ENCODE measurements at regions not wholly inside any gene's neighbourhood (a gene's known extent, or its start where the extent isn't known, plus 50 kb on each side); places are given as distances from the start of the nearest gene placed in this dataset.

GRCh38 chr2:12192762-12193161 lies 446.3 kb downstream of the LPIN1 start:
- no peak for DNase-seq (ENCODE audit: extremely low read depth in 1 of 2, low read depth in 1 of 2)

- DNase-seq (ENCODE audit: extremely low read depth in 1 of 2, low read depth in 1 of 2) = no peak
These were observed 448.5 kb downstream of the LPIN1 start for GRCh38 chr2:12194968-12195367.

GRCh38 chr2:12196495-12196894 lies 450.1 kb downstream of the LPIN1 start:
- DNase-seq (ENCODE audit: extremely low read depth in 1 of 2, low read depth in 1 of 2) = no peak

- no peak for DNase-seq (ENCODE audit: extremely low read depth in 1 of 2, low read depth in 1 of 2)
These were observed 450.7 kb downstream of the LPIN1 start for GRCh38 chr2:12197133-12197532.

GRCh38 chr2:12199491-12200211 lies 453.2 kb downstream of the LPIN1 start:
- DNase-seq (ENCODE audit: extremely low read depth in 1 of 2, low read depth in 1 of 2) = no peak

GRCh38 chr2:12201369-12201768 lies 454.9 kb downstream of the LPIN1 start:
- DNase-seq (ENCODE audit: extremely low read depth in 1 of 2, low read depth in 1 of 2) = no peak

GRCh38 chr2:12202313-12203075 lies 456.1 kb downstream of the LPIN1 start:
- no peak for DNase-seq (ENCODE audit: extremely low read depth in 1 of 2, low read depth in 1 of 2)

GRCh38 chr2:12203528-12203927 lies 457.1 kb downstream of the LPIN1 start:
- no peak for DNase-seq (ENCODE audit: extremely low read depth in 1 of 2, low read depth in 1 of 2)

GRCh38 chr2:12205086-12205485 lies 458.7 kb downstream of the LPIN1 start:
- no peak for DNase-seq (ENCODE audit: extremely low read depth in 1 of 2, low read depth in 1 of 2)

GRCh38 chr2:12207491-12207890 lies 461.1 kb downstream of the LPIN1 start:
- DNase-seq (ENCODE audit: extremely low read depth in 1 of 2, low read depth in 1 of 2) = no peak

- no peak for DNase-seq (ENCODE audit: extremely low read depth in 1 of 2, low read depth in 1 of 2)
These were observed 463.8 kb downstream of the LPIN1 start for GRCh38 chr2:12210016-12210933.

GRCh38 chr2:12211326-12212175 lies 465.1 kb downstream of the LPIN1 start:
- DNase-seq (ENCODE audit: extremely low read depth in 1 of 2, low read depth in 1 of 2) = no peak

- DNase-seq (ENCODE audit: extremely low read depth in 1 of 2, low read depth in 1 of 2) = no peak
These were observed 466.6 kb downstream of the LPIN1 start for GRCh38 chr2:12212841-12213597.

GRCh38 chr2:12217175-12217574 lies 470.7 kb downstream of the LPIN1 start:
- DNase-seq (ENCODE audit: extremely low read depth in 1 of 2, low read depth in 1 of 2) = no peak

GRCh38 chr2:12219761-12220160 lies 473.3 kb downstream of the LPIN1 start:
- DNase-seq (ENCODE audit: extremely low read depth in 1 of 2, low read depth in 1 of 2) = no peak

- DNase-seq (ENCODE audit: extremely low read depth in 1 of 2, low read depth in 1 of 2) = no peak
These were observed 475.2 kb downstream of the LPIN1 start for GRCh38 chr2:12221584-12221983.

GRCh38 chr2:12222554-12222953 lies 476.1 kb downstream of the LPIN1 start:
- DNase-seq (ENCODE audit: extremely low read depth in 1 of 2, low read depth in 1 of 2) = no peak

GRCh38 chr2:12223732-12224131 lies 477.3 kb downstream of the LPIN1 start:
- DNase-seq (ENCODE audit: extremely low read depth in 1 of 2, low read depth in 1 of 2) = no peak

GRCh38 chr2:12226653-12227052 lies 480.2 kb downstream of the LPIN1 start:
- DNase-seq (ENCODE audit: extremely low read depth in 1 of 2, low read depth in 1 of 2) = no peak

Measured in stimulated activated CD8-positive, alpha-beta memory T cell treated with anti-CD3 and anti-CD28 coated beads, Interleukin-7, amount 100 ng/mL, for 48 hours (primary cell).